Activated T-cell treated with anti-CD3 and anti-CD28 coated beads for 24 hours (primary cell): ENCODE measurements at regions not wholly inside any gene's neighbourhood (a gene's known extent, or its start where the extent isn't known, plus 50 kb on each side); places are given as distances from the start of the nearest gene placed in this dataset.

Source experiments
- DNase-seq: peaks from one replicate; pipeline ENCODE4 v3.0.0-alpha.2; 2020; ENCODE audit warnings: low read depth

- no peak for DNase-seq
Observed at GRCh38 chr2:120455390-120455789, 109.5 kb downstream of the INHBB start.

- DNase-seq: no peak
Observed at GRCh38 chr2:120456867-120457266, 110.9 kb downstream of the INHBB start.

- no peak for DNase-seq
Observed at GRCh38 chr2:120460511-120460910, 114.6 kb downstream of the INHBB start.

- DNase-seq: no peak
Observed at GRCh38 chr2:120461092-120461491, 115.2 kb downstream of the INHBB start.

- DNase-seq: no peak
Observed at GRCh38 chr2:120461546-120462537, 115.9 kb downstream of the INHBB start.

GRCh38 chr2:120463527-120463926, 117.6 kb downstream of the INHBB start:
- no peak for DNase-seq

- no peak for DNase-seq
Observed at GRCh38 chr2:120463996-120464395, 118.1 kb downstream of the INHBB start.

GRCh38 chr2:120464448-120464931, 118.6 kb downstream of the INHBB start:
- DNase-seq: no peak

GRCh38 chr2:120465012-120465700, 119.2 kb downstream of the INHBB start:
- no peak for DNase-seq

- no peak for DNase-seq
Observed at GRCh38 chr2:120465701-120465988, 119.7 kb downstream of the INHBB start.

GRCh38 chr2:120465989-120466703, 120.2 kb downstream of the INHBB start:
- no peak for DNase-seq

- DNase-seq: no peak
Observed at GRCh38 chr2:120466704-120467054, 120.7 kb downstream of the INHBB start.

GRCh38 chr2:120468136-120468535, 122.2 kb downstream of the INHBB start:
- DNase-seq: no peak

- DNase-seq: no peak
Observed at GRCh38 chr2:120469426-120469825, 123.5 kb downstream of the INHBB start.

- no peak for DNase-seq
Observed at GRCh38 chr2:120470041-120470965, 124.4 kb downstream of the INHBB start.

GRCh38 chr2:120471166-120471565, 125.2 kb downstream of the INHBB start:
- no peak for DNase-seq

- DNase-seq: no peak
Observed at GRCh38 chr2:120472031-120472430, 126.1 kb downstream of the INHBB start.

- no peak for DNase-seq
Observed at GRCh38 chr2:120472891-120473309, 127.0 kb downstream of the INHBB start.

GRCh38 chr2:120473522-120474271, 127.8 kb downstream of the INHBB start:
- DNase-seq: no peak

- DNase-seq: no peak
Observed at GRCh38 chr2:120474486-120474885, 128.6 kb downstream of the INHBB start.

GRCh38 chr2:120476141-120476540, 130.2 kb downstream of the INHBB start:
- DNase-seq: no peak
